SK-N-SH (cell line): ENCODE measurements at regions not wholly inside any gene's neighbourhood (a gene's known extent, or its start where the extent isn't known, plus 50 kb on each side); places are given as distances from the start of the nearest gene placed in this dataset.

Experiments
- CTCF ChIA-PET: fragments of 300-600, 350-600 bp; formaldehyde crosslinking; extraction: SDS; loops from one replicate; lab custom pipeline; 2021; lab: Yijun Ruan, JAX
- POLR2A ChIA-PET: fragments of 350-600 bp; sonication (Branson Sonifier 250); formaldehyde crosslinking; extraction: SDS; loops from one replicate; lab custom pipeline; 2020; ENCODE audit warnings: antibody characterized with exemption, inconsistent platforms; lab: Yijun Ruan, JAX
- DNase-seq: peaks from one replicate; pipeline ENCODE4 v3.0.0; 2012
- H2AFZ ChIP-seq: fragments of 200-600 bp; sonication (generic); 2 replicates; pipeline ENCODE4 v1.8.1; 2016; ENCODE audit warnings: antibody characterized with exemption, mild to moderate bottlenecking, low read depth
- H3F3A ChIP-seq: fragments of 200-600 bp; sonication (generic); replicated peaks from 2 replicates; pipeline ENCODE3; 2016; ENCODE audit warnings: antibody characterized with exemption, mild to moderate bottlenecking; ENCODE audit not compliant: insufficient read depth
- H3K27ac ChIP-seq, 2 experiments: fragments of 200-500 bp in 1 of 2; fragments of 200-600 bp in 1 of 2; sonication (Bioruptor generic) in 1 of 2; sonication (generic), shearing (Covaris generic) in 1 of 2; 2 replicates each; pipeline versions ENCODE4 v1.5.1 to v1.6.1; 2014 to 2016; ENCODE audit warnings: low read depth in 2 of 2, inconsistent platforms in 1 of 2, low read length in 1 of 2, mild to moderate bottlenecking in 1 of 2, mixed read lengths in 1 of 2
- H3K27me3 ChIP-seq: fragments of 200-600 bp; sonication (generic), shearing (Covaris generic); 2 replicates; pipeline ENCODE4 v1.6.1; 2016; ENCODE audit warnings: mixed run types; ENCODE audit not compliant: insufficient read depth
- H3K36me3 ChIP-seq, 2 experiments: fragments of 200-500 bp in 1 of 2; fragments of 200-600 bp in 1 of 2; sonication (Bioruptor generic) in 1 of 2; sonication (generic) in 1 of 2; replicated peaks in 1 of 2; 2 replicates each; pipeline versions ENCODE3 to v1.5.1; 2014 to 2016; ENCODE audit warnings: low read length in 1 of 2, mild to moderate bottlenecking in 1 of 2; ENCODE audit not compliant: insufficient read depth in 2 of 2, control insufficient read depth in 1 of 2
- H3K4me1 ChIP-seq, 2 experiments: fragments of 200-500 bp in 1 of 2; fragments of 200-600 bp in 1 of 2; sonication (Bioruptor generic) in 1 of 2; sonication (generic), shearing (Covaris generic) in 1 of 2; 2 replicates each; pipeline versions ENCODE4 v1.5.1 to v1.6.1; 2014 to 2016; ENCODE audit warnings: low read depth in 1 of 2, low read length in 1 of 2, mixed run types in 1 of 2; ENCODE audit not compliant: insufficient read depth in 2 of 2, control insufficient read depth in 1 of 2
- H3K4me2 ChIP-seq: fragments of 200-600 bp; sonication (generic), shearing (Covaris generic); 2 replicates; pipeline ENCODE4 v1.6.1; 2017; ENCODE audit warnings: mixed run types
- H3K4me3 ChIP-seq, 2 experiments: fragments of 200-500 bp in 1 of 2; fragments of 200-600 bp in 1 of 2; sonication (Bioruptor generic) in 1 of 2; sonication (generic), shearing (Covaris generic) in 1 of 2; 2 replicates each; pipeline versions ENCODE4 v1.5.1 to v1.8.1; 2014 to 2016; ENCODE audit warnings: low read depth in 2 of 2, inconsistent platforms in 1 of 2, low read length in 1 of 2, mild to moderate bottlenecking in 1 of 2, mixed read lengths in 1 of 2, moderate library complexity in 1 of 2
- H3K79me2 ChIP-seq: fragments of 200-600 bp; sonication (generic); 2 replicates; pipeline ENCODE4 v1.8.1; 2017; ENCODE audit warnings: mild to moderate bottlenecking; ENCODE audit not compliant: insufficient read depth
- H3K9ac ChIP-seq: fragments of 200-600 bp; sonication (generic); 2 replicates; pipeline ENCODE4 v1.6.1; 2017; ENCODE audit warnings: mixed run types
- H3K9me2 ChIP-seq: fragments of 200-600 bp; sonication (generic); 2 replicates; pipeline ENCODE4 v1.6.1; 2017; ENCODE audit warnings: mixed run types
- H3K9me3 ChIP-seq: fragments of 200-600 bp; sonication (generic); 2 replicates; pipeline ENCODE4 v1.6.1; 2017; ENCODE audit warnings: mixed run types, mild to moderate bottlenecking, moderate library complexity
- H4K20me1 ChIP-seq: fragments of 200-600 bp; sonication (generic); 2 replicates; pipeline ENCODE4 v1.6.1; 2017; ENCODE audit warnings: mild to moderate bottlenecking, mixed run types; ENCODE audit not compliant: insufficient read depth
- CHD2 ChIP-seq: fragments of 150-350 bp; IDR thresholded peaks from 2 replicates; pipeline ENCODE4 v1.6.1; 2018; ENCODE audit warnings: low read length; ENCODE audit not compliant: partially characterized antibody
- EP300 ChIP-seq, 2 experiments: IDR thresholded peaks; 2 replicates each; pipeline versions ENCODE4 v1.4.0 to v1.6.1; 2012; ENCODE audit warnings: borderline replicate concordance in 1 of 2, low read depth in 1 of 2, low read length in 1 of 2
- FOXJ3 ChIP-seq: sonication (generic); formaldehyde crosslinking; IDR thresholded peaks from 2 replicates; pipeline ENCODE4 v1.5.1; 2020; ENCODE audit warnings: mild to moderate bottlenecking, missing genetic modification reagents
- FOXM1 ChIP-seq: IDR thresholded peaks from 2 replicates; pipeline ENCODE4 v1.4.0; 2012; ENCODE audit warnings: low read depth, mild to moderate bottlenecking
- GATA2 ChIP-seq: sonication (generic); formaldehyde crosslinking; IDR thresholded peaks from 2 replicates; pipeline ENCODE4 v1.5.0; 2020; ENCODE audit warnings: mild to moderate bottlenecking, missing genetic modification reagents
- MAX ChIP-seq: IDR thresholded peaks from 2 replicates; pipeline ENCODE4 v1.4.0; 2012; ENCODE audit warnings: low read depth
- MEF2A ChIP-seq: IDR thresholded peaks from 2 replicates; pipeline ENCODE4 v1.4.0; 2012; ENCODE audit warnings: low read depth, borderline replicate concordance
- NRF1 ChIP-seq: IDR thresholded peaks from 2 replicates; pipeline ENCODE4 v1.6.1; 2012; ENCODE audit warnings: low read depth, mild to moderate bottlenecking, low read length
- POLR2AphosphoS5 ChIP-seq: IDR thresholded peaks from 2 replicates; pipeline ENCODE4 v1.6.1; 2012; ENCODE audit warnings: low read depth, low read length
- RAD21 ChIP-seq: IDR thresholded peaks from 2 replicates; pipeline ENCODE4 v1.6.1; 2012; ENCODE audit warnings: mild to moderate bottlenecking, low read length
- RFX5 ChIP-seq: IDR thresholded peaks from 2 replicates; pipeline ENCODE4 v1.6.1; 2012; ENCODE audit warnings: mild to moderate bottlenecking, improper control_type of control experiment, low read length
- RXRA ChIP-seq: IDR thresholded peaks from 2 replicates; pipeline ENCODE4 v1.4.0; 2012; ENCODE audit warnings: low read depth, mild to moderate bottlenecking, borderline replicate concordance
- SIN3A ChIP-seq: IDR thresholded peaks from 2 replicates; pipeline ENCODE4 v1.6.1; 2012; ENCODE audit warnings: low read depth, mild to moderate bottlenecking, low read length, moderate library complexity, borderline replicate concordance
- SMC3 ChIP-seq: IDR thresholded peaks from 2 replicates; pipeline ENCODE4 v1.6.1; 2012; ENCODE audit warnings: low read depth, low read length, improper control_type of control experiment
- TAF1 ChIP-seq: IDR thresholded peaks from 2 replicates; pipeline ENCODE4 v1.6.1; 2012; ENCODE audit warnings: low read depth, mild to moderate bottlenecking, low read length, moderate library complexity, borderline replicate concordance
- TCF12 ChIP-seq: IDR thresholded peaks from 2 replicates; pipeline ENCODE4 v1.4.0; 2012
- YY1 ChIP-seq: IDR thresholded peaks from 2 replicates; pipeline ENCODE4 v1.4.0; 2012; ENCODE audit warnings: low read depth, mild to moderate bottlenecking
- WGBS: methylation state at CpG from one replicate; pipeline ENCODE4 v1.1.6; 2017; ENCODE audit warnings: low lambda C conversion rate; 5-methylcytosine and 5-hydroxymethylcytosine counted together
- TF ChIP-seq, protein P1 (sequence below): fragments of 150-350 bp; IDR thresholded peaks from 2 replicates; pipeline ENCODE4 v1.6.1; 2017; ENCODE audit warnings: antibody characterized with exemption, low read length, low read depth, borderline replicate concordance

DNA sequence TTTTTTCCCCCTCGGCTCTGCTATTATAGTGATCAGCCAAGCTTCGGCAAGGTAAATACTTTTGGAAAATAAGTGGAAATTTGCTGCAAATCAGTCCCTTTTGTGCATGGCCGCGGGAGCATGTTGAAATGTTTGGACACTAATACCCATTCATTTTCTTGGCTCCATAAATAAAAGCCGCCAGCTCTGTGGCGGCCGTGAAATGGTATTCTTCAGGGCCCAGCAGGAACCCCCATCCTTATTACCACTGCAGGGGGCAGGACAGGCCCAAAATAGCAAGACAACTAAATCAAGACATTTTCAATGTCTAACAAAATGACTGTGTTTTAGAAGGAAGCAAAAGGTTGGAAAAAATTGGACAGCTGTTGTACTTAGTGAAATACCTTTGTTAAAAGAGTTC is 362.3 kb downstream of the NR2F2 start:
- Histone ChIP-seq H3K9me2 (no peaks in the 10 kb centered on the region), H3F3A (no peaks in the 10 kb centered on the region), H4K20me1 (no peaks in the 10 kb centered on the region), H3K4me1 (no peaks in the 10 kb centered on the region; a peak in 1 of 4 replicates), H3K27me3 (no peaks in the 10 kb centered on the region), H2AFZ (no peak overlapping the region), H3K9me3 (peaks cover 6% of the 10 kb centered on the region; the same call in 1 of the 2 replicates), H3K36me3 (no peaks in the 10 kb centered on the region), H3K4me3 (no peak overlapping the region), H3K4me2 (no peak overlapping the region), H3K27ac (no peak overlapping the region), H3K79me2 (no peaks in the 10 kb centered on the region), H3K9ac (no peak overlapping the region)
- WGBS: 49% methylated on average over 7 of the region's 7 CpGs
- TF ChIP-seq YY1 (no peak), RXRA (no peak)
- no peak for DNase-seq
- ChIA-PET CTCF (no interaction called here), POLR2A (no interaction called here)

DNA sequence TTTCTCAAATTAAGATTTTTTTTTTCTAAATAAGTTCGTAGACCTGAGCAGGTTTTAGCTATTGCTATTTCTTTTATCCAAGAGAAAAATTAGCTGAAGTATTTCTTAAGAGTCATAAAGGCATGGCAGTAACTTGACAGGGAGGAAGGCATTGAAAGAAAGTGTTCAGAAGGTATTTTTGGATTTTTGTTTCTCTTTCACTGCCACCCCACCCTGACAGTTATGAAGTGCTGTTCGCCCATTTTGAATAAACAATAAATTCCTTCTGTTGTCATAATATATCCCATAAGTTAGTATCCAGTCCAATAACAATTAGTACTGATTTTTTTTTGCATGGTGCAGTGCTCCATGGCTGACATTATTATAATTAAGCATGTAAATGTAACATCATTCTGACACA is 363.0 kb downstream of the NR2F2 start:
- H3K4me1 ChIP-seq: no peaks in the 10 kb centered on the region; a peak in 1 of 4 replicates
- H3K79me2 ChIP-seq: no peaks in the 10 kb centered on the region
- peaks cover 6% of the 10 kb centered on the region; the same call in 1 of the 2 replicates for H3K9me3 ChIP-seq
- H4K20me1 ChIP-seq: no peaks in the 10 kb centered on the region
- 4% methylated on average over 2 of the region's 2 CpGs for WGBS
- H3K9me2 ChIP-seq: no peaks in the 10 kb centered on the region
- POLR2A ChIA-PET: no interaction called here
- no peak overlapping the region for H3K9ac ChIP-seq
- TF ChIP-seq FOXJ3 (CRISPR knock-in tag) (no peak), MEF2A (no peak), RFX5 (no peak), NRF1 (no peak), TCF12 (no peak), POLR2AphosphoS5 (no peak), SMC3 (no peak), GATA2 (no peak), EP300 (IDR thresholded peaks at IDR 0.05; ENCODE audit: borderline replicate concordance in 1 of 2, low read depth in 1 of 2, low read length in 1 of 2) (no peak), MAX (no peak), CHD2 (no peak), SIN3A (no peak), FOXM1 (no peak), TAF1 (no peak), RAD21 (no peak)
- TF ChIP-seq, protein P1, sequence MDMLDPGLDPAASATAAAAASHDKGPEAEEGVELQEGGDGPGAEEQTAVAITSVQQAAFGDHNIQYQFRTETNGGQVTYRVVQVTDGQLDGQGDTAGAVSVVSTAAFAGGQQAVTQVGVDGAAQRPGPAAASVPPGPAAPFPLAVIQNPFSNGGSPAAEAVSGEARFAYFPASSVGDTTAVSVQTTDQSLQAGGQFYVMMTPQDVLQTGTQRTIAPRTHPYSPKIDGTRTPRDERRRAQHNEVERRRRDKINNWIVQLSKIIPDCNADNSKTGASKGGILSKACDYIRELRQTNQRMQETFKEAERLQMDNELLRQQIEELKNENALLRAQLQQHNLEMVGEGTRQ: no peak
- H3K36me3 ChIP-seq: no peaks in the 10 kb centered on the region
- no peak overlapping the region for H3K4me3 ChIP-seq
- H3K4me2 ChIP-seq: no peak overlapping the region
- no peak overlapping the region for H2AFZ ChIP-seq
- H3K27ac ChIP-seq: no peak overlapping the region
- DNase-seq: no peak
- CTCF ChIA-PET: no interaction called here
- H3F3A ChIP-seq: no peaks in the 10 kb centered on the region
- H3K27me3 ChIP-seq: no peaks in the 10 kb centered on the region
